WI38 (cell line): ENCODE measurements at regions not wholly inside any gene's neighbourhood (a gene's known extent, or its start where the extent isn't known, plus 50 kb on each side); places are given as distances from the start of the nearest gene placed in this dataset.

Experiments used
- H3K4me3 ChIP-seq: 2 replicates; pipeline ENCODE4 v1.5.1; 2011; ENCODE audit warnings: low read depth, mild to moderate bottlenecking, control low read depth, low read length
- TF ChIP-seq, protein P1 (sequence below): IDR thresholded peaks from 2 replicates; pipeline ENCODE4 v1.5.1; 2012; ENCODE audit warnings: low read depth, mild to moderate bottlenecking, control low read depth, low read length

- H3K4me3 ChIP-seq: no peak overlapping the region
- TF ChIP-seq, protein P1, sequence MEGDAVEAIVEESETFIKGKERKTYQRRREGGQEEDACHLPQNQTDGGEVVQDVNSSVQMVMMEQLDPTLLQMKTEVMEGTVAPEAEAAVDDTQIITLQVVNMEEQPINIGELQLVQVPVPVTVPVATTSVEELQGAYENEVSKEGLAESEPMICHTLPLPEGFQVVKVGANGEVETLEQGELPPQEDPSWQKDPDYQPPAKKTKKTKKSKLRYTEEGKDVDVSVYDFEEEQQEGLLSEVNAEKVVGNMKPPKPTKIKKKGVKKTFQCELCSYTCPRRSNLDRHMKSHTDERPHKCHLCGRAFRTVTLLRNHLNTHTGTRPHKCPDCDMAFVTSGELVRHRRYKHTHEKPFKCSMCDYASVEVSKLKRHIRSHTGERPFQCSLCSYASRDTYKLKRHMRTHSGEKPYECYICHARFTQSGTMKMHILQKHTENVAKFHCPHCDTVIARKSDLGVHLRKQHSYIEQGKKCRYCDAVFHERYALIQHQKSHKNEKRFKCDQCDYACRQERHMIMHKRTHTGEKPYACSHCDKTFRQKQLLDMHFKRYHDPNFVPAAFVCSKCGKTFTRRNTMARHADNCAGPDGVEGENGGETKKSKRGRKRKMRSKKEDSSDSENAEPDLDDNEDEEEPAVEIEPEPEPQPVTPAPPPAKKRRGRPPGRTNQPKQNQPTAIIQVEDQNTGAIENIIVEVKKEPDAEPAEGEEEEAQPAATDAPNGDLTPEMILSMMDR: no peak
These were observed 291.8 kb downstream of the HAPSTR1 start for GRCh38 chr16:9383281-9383680.

- TF ChIP-seq, protein P1: no peak
- H3K4me3 ChIP-seq: no peak overlapping the region
These were observed 292.7 kb downstream of the HAPSTR1 start for GRCh38 chr16:9384141-9384540.

GRCh38 chr16:9389543-9390207, 298.2 kb downstream of the HAPSTR1 start:
- H3K4me3 ChIP-seq: no peak overlapping the region
- TF ChIP-seq, protein P1: no peak

DNA sequence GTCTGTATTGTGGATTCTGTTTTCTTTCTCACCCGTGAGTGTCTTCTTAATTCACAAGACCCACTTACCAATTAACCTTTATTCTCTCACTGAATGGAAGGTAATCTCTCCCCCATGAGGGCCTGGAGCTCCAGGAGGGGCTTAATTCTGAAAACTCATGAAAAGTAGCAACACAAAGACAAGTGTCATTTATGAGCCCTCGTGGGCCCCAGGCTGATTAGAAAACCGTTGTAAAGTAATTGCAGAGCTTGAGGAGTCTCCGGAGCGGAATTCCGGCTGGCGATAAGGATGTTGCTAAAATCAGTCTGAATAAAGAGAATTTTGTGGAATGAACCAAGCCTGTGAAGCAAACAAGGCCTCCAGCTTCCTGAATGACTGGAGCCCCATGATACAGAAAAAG, 301.5 kb downstream of the HAPSTR1 start:
- TF ChIP-seq, protein P1: no peak
- no peak overlapping the region for H3K4me3 ChIP-seq

GRCh38 chr16:9393591-9393990, 302.1 kb downstream of the HAPSTR1 start:
- TF ChIP-seq, protein P1: no peak
- no peak overlapping the region for H3K4me3 ChIP-seq

GRCh38 chr16:9395958-9396359, 304.5 kb downstream of the HAPSTR1 start:
- H3K4me3 ChIP-seq: no peak overlapping the region
- TF ChIP-seq, protein P1: no peak

DNA sequence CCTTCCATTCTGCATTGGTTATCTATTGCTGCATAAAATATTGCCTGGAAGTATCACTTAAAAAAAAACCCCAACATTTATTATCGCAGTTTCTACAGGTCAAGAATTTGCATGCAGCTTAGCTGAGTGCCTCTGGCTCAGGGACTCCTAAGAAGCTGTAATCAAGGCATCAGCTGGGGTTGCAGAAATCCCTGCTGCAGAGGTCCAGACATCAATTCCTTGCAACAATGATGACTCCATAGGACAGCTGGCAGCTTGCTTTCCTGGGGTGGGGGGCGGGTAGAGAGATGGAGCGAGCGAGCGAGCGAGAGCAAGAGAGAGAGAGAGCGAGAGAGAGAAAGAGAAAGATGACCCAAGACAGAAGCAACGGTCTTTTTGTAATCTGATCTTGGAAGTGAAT, 308.1 kb downstream of the HAPSTR1 start:
- H3K4me3 ChIP-seq: no peak overlapping the region
- TF ChIP-seq, protein P1: no peak
